Neural cell (in vitro differentiated cells): ENCODE measurements at regions not wholly inside any gene's neighbourhood (a gene's known extent, or its start where the extent isn't known, plus 50 kb on each side); places are given as distances from the start of the nearest gene placed in this dataset.
"Not testable (repeated sequence)": the region's sequence is repeated elsewhere in the genome, so short reads cannot be mapped to it uniquely, and the experiment has no call there.

ENCODE experiments used
- H2AFZ ChIP-seq: fragments of 200-600, 300-800 bp; sonication (generic), shearing (Covaris generic); 2 replicates; pipeline ENCODE4 v1.6.0; 2014; ENCODE audit warnings: low read depth, mild to moderate bottlenecking, antibody characterized with exemption, low read length, moderate library complexity
- H3F3A ChIP-seq: fragments of 200-600 bp; shearing (Covaris generic); 2 replicates; pipeline ENCODE4 v1.6.1; 2016; ENCODE audit warnings: mild to moderate bottlenecking, moderate library complexity, mixed read lengths, antibody characterized with exemption, low read length; ENCODE audit not compliant: insufficient read depth, poor library complexity, severe bottlenecking
- H3K27ac ChIP-seq: fragments of 200-600, 300-800 bp; sonication (generic), shearing (Covaris generic); 2 replicates; pipeline ENCODE4 v1.5.1; 2014; ENCODE audit warnings: mild to moderate bottlenecking, low read length, moderate library complexity
- H3K27me3 ChIP-seq: fragments of 300-800, 200-600 bp; sonication (generic), shearing (Covaris generic); 2 replicates; pipeline ENCODE4 v1.6.0; 2014; ENCODE audit warnings: mild to moderate bottlenecking, low read depth, low read length, moderate library complexity; ENCODE audit not compliant: insufficient read depth
- H3K36me3 ChIP-seq: fragments of 300-800, 200-600 bp; sonication (generic), shearing (Covaris generic); 2 replicates; pipeline ENCODE4 v1.5.1; 2014; ENCODE audit warnings: mild to moderate bottlenecking, antibody characterized with exemption, low read length, moderate library complexity; ENCODE audit not compliant: insufficient read depth
- H3K4me2 ChIP-seq: fragments of 300-800, 200-600 bp; sonication (generic), shearing (Covaris generic); 2 replicates; pipeline ENCODE4 v1.6.0; 2014; ENCODE audit warnings: mild to moderate bottlenecking, low read length
- H3K4me3 ChIP-seq: fragments of 300-800, 200-600 bp; sonication (generic), shearing (Covaris generic); 2 replicates; pipeline ENCODE4 v1.5.1; 2014; ENCODE audit warnings: mild to moderate bottlenecking, low read length, moderate library complexity
- H3K79me2 ChIP-seq: fragments of 200-600 bp; shearing (Covaris generic); replicated peaks from 2 replicates; pipeline ENCODE4 v1.6.0; 2014; ENCODE audit warnings: mild to moderate bottlenecking, low read length, moderate library complexity; ENCODE audit not compliant: insufficient read depth
- H3K9ac ChIP-seq: fragments of 300-800, 200-600 bp; sonication (generic), shearing (Covaris generic); 2 replicates; pipeline ENCODE4 v1.6.1; 2016; ENCODE audit warnings: mild to moderate bottlenecking, low read length, mixed read lengths
- H3K9me2 ChIP-seq: fragments of 200-600 bp; shearing (Covaris generic); 2 replicates; pipeline ENCODE4 v1.6.1; 2016; ENCODE audit warnings: mild to moderate bottlenecking, low read length, mixed read lengths; ENCODE audit not compliant: insufficient read depth
- H3K9me3 ChIP-seq: fragments of 200-600, 300-800 bp; sonication (generic), shearing (Covaris generic); 2 replicates; pipeline ENCODE4 v1.6.1; 2016; ENCODE audit warnings: mild to moderate bottlenecking, mixed run types, low read length, moderate library complexity, mixed read lengths
- H4K20me1 ChIP-seq: fragments of 200-600 bp; shearing (Covaris generic); 2 replicates; pipeline ENCODE4 v1.6.1; 2016; ENCODE audit warnings: mild to moderate bottlenecking, mixed run types; ENCODE audit not compliant: insufficient read depth
- CTCF ChIP-seq: fragments of 450-650 bp; IDR thresholded peaks from 2 replicates; pipeline ENCODE4 v1.5.1; 2014; ENCODE audit warnings: antibody characterized with exemption, mild to moderate bottlenecking, moderate library complexity; ENCODE audit not compliant: poor library complexity, severe bottlenecking
- EP300 ChIP-seq: fragments of 450-650 bp; conservative IDR thresholded peaks from 2 replicates; pipeline ENCODE4 v1.6.1; 2014; ENCODE audit warnings: antibody characterized with exemption, mild to moderate bottlenecking, moderate library complexity; ENCODE audit not compliant: poor library complexity, severe bottlenecking
- EZH2 ChIP-seq: fragments of 200-600, 300-800 bp; shearing (Covaris generic), sonication (generic); IDR thresholded peaks from 2 replicates; pipeline ENCODE4 v1.6.1; 2014; ENCODE audit warnings: antibody characterized with exemption, low read length, borderline replicate concordance, mild to moderate bottlenecking; ENCODE audit not compliant: insufficient read depth, poor library complexity, severe bottlenecking
- MXI1 ChIP-seq: fragments of 450-650 bp; conservative IDR thresholded peaks from 2 replicates; pipeline ENCODE4 v1.6.1; 2014; ENCODE audit warnings: antibody characterized with exemption, mild to moderate bottlenecking; ENCODE audit not compliant: poor library complexity, severe bottlenecking
- POLR2AphosphoS5 ChIP-seq: IDR thresholded peaks from 2 replicates; pipeline ENCODE4 v1.6.1; 2012
- RAD21 ChIP-seq: fragments of 450-650 bp; conservative IDR thresholded peaks from 2 replicates; pipeline ENCODE4 v1.6.1; 2014; ENCODE audit warnings: antibody characterized with exemption, mild to moderate bottlenecking, moderate library complexity
- REST ChIP-seq: IDR thresholded peaks from 2 replicates; pipeline ENCODE4 v1.6.1; 2012; ENCODE audit warnings: borderline replicate concordance
- SMC3 ChIP-seq: fragments of 450-650 bp; conservative IDR thresholded peaks from 2 replicates; pipeline ENCODE4 v1.6.1; 2014; ENCODE audit warnings: antibody characterized with exemption, mild to moderate bottlenecking, moderate library complexity; ENCODE audit not compliant: poor library complexity
- TAF1 ChIP-seq: IDR thresholded peaks from 2 replicates; pipeline ENCODE4 v1.6.1; 2012; ENCODE audit warnings: low read depth

- TF ChIP-seq EP300 (no peak), REST (no peak), MXI1 (no peak), RAD21 (no peak), EZH2 (no peak), POLR2AphosphoS5 (no peak), SMC3 (no peak), TAF1 (no peak), CTCF (no peak)
- Histone ChIP-seq H3K27me3 (no peaks in the 10 kb centered on the region), H3K79me2 (no peaks in the 10 kb centered on the region), H3K9ac (no peak overlapping the region), H3K4me2 (no peak overlapping the region), H3K36me3 (peaks cover 4% of the 10 kb centered on the region), H2AFZ (no peak overlapping the region), H3K27ac (no peak overlapping the region), H3K4me3 (no peak overlapping the region), H3F3A (no peaks in the 10 kb centered on the region), H3K9me3 (no peaks in the 10 kb centered on the region), H3K9me2 (no peaks in the 10 kb centered on the region), H4K20me1 (no peaks in the 10 kb centered on the region)
These were observed 65.8 kb upstream of the RGL1 start for GRCh38 chr1:183739082-183739481.

GRCh38 chr1:183737916-183738315 is 67.0 kb upstream of the RGL1 start:
- not testable (repeated sequence) for H4K20me1 ChIP-seq, H3K27ac ChIP-seq, H3K79me2 ChIP-seq, H3F3A ChIP-seq, H3K9me2 ChIP-seq, H3K4me2 ChIP-seq, H3K27me3 ChIP-seq, H3K9me3 ChIP-seq, H3K36me3 ChIP-seq, H2AFZ ChIP-seq, H3K4me3 ChIP-seq, H3K9ac ChIP-seq

DNA sequence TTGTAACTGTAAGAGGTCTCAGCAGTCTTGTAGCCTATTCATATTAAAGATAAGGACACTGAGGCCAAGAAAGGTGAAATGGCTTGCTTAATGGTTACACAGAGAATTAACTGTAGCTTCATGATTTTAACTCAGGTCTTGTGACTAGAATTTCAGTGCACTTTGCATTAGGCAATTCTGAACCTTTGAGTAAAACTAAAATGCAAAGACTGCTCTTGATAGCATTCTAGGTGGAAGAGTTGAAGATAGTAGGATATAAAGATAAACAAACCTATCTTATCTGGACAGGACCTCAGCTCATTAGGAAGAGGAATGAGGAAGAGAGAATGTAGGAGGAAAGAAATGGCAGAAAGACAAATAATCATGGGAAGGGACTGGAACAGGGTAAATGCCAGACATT is 68.6 kb upstream of the RGL1 start:
- Histone ChIP-seq H4K20me1 (no peaks in the 10 kb centered on the region), H3K9me2 (no peaks in the 10 kb centered on the region), H3K4me2 (no peak overlapping the region), H3K36me3 (no peaks in the 10 kb centered on the region), H3K79me2 (no peaks in the 10 kb centered on the region), H3K9ac (no peak overlapping the region), H2AFZ (no peak overlapping the region), H3K27ac (no peak overlapping the region), H3K9me3 (no peaks in the 10 kb centered on the region), H3K4me3 (no peak overlapping the region), H3F3A (no peaks in the 10 kb centered on the region), H3K27me3 (no peaks in the 10 kb centered on the region)
- TF ChIP-seq EP300 (no peak), CTCF (no peak), MXI1 (no peak), TAF1 (no peak), SMC3 (no peak), RAD21 (no peak), REST (no peak), EZH2 (no peak), POLR2AphosphoS5 (no peak)
